Erythroblast (primary cell): ENCODE measurements at regions not wholly inside any gene's neighbourhood (a gene's known extent, or its start where the extent isn't known, plus 50 kb on each side); places are given as distances from the start of the nearest gene placed in this dataset.
"Not testable (repeated sequence)": the region's sequence is repeated elsewhere in the genome, so short reads cannot be mapped to it uniquely, and the experiment has no call there.

Experiments used
- DNase-seq, 2 experiments: peaks; one replicate each; lab custom pipeline; 2025; lab: John Stamatoyannopoulos, UW
- GATA1 ChIP-seq: IDR thresholded peaks from 2 replicates; pipeline ENCODE4 v1.6.1; 2011; ENCODE audit warnings: low read depth, mild to moderate bottlenecking, control low read depth, low read length, moderate library complexity
- POLR2A ChIP-seq: IDR thresholded peaks from 2 replicates; pipeline ENCODE4 v1.6.1; 2011; ENCODE audit warnings: mild to moderate bottlenecking, low read length

GRCh38 chr22:25475257-25476022, 89.0 kb upstream of the GRK3 start:
- no peak for DNase-seq
- TF ChIP-seq POLR2A (no peak), GATA1 (no peak)

- DNase-seq, result no peak
Measured at GRCh38 chr22:25477358-25477757, 87.1 kb upstream of the GRK3 start.

GRCh38 chr22:25478111-25478510, 86.4 kb upstream of the GRK3 start:
- no peak for TF ChIP-seq POLR2A
- no peak for TF ChIP-seq GATA1
- no peak for DNase-seq

More at GRCh38 chr22:25477358-25477757, 87.1 kb upstream of the GRK3 start:
- TF ChIP-seq GATA1, result no peak
- TF ChIP-seq POLR2A, result no peak

GRCh38 chr22:25478528-25478927, 85.9 kb upstream of the GRK3 start:
- TF ChIP-seq POLR2A (no peak), GATA1 (no peak)

GRCh38 chr22:25480868-25481267, 83.6 kb upstream of the GRK3 start:
- not testable (repeated sequence) for DNase-seq

More at GRCh38 chr22:25478528-25478927, 85.9 kb upstream of the GRK3 start:
- no peak for DNase-seq

GRCh38 chr22:25482091-25482760, 82.2 kb upstream of the GRK3 start:
- DNase-seq, result no peak
- no peak for TF ChIP-seq GATA1
- TF ChIP-seq POLR2A, result no peak

GRCh38 chr22:25482868-25483639, 81.4 kb upstream of the GRK3 start:
- DNase-seq, result no peak
- TF ChIP-seq GATA1 (no peak), POLR2A (no peak)

- TF ChIP-seq GATA1, result no peak
- TF ChIP-seq POLR2A, result no peak
- no peak for DNase-seq
Measured at GRCh38 chr22:25483931-25484330, 80.5 kb upstream of the GRK3 start.

GRCh38 chr22:25484521-25485315, 79.8 kb upstream of the GRK3 start:
- no peak for DNase-seq
- TF ChIP-seq POLR2A (no peak), GATA1 (no peak)

- TF ChIP-seq POLR2A, result no peak
- TF ChIP-seq GATA1, result no peak
- DNase-seq, result no peak
Measured at GRCh38 chr22:25485626-25486545, 78.6 kb upstream of the GRK3 start.

- no peak for DNase-seq
- TF ChIP-seq GATA1 (no peak), POLR2A (no peak)
Measured at GRCh38 chr22:25487508-25487907, 77.0 kb upstream of the GRK3 start.

GRCh38 chr22:25488244-25489020, 76.0 kb upstream of the GRK3 start:
- no peak for DNase-seq
- no peak for TF ChIP-seq POLR2A
- TF ChIP-seq GATA1, result no peak
